AG10803 (cell line): ENCODE measurements at regions not wholly inside any gene's neighbourhood (a gene's known extent, or its start where the extent isn't known, plus 50 kb on each side); places are given as distances from the start of the nearest gene placed in this dataset.

Experiments
- DNase-seq: peaks from one replicate; pipeline ENCODE4 v3.0.0; 2010; ENCODE audit warnings: low read depth
- H3K4me3 ChIP-seq: 2 replicates; pipeline ENCODE4 v1.5.1; 2011; ENCODE audit warnings: mild to moderate bottlenecking, low read length, control low read depth
- CTCF ChIP-seq: conservative IDR thresholded peaks from 2 replicates; pipeline ENCODE4 v1.5.1; 2011; ENCODE audit warnings: mild to moderate bottlenecking, low read length, control low read depth, inconsistent platforms

DNA sequence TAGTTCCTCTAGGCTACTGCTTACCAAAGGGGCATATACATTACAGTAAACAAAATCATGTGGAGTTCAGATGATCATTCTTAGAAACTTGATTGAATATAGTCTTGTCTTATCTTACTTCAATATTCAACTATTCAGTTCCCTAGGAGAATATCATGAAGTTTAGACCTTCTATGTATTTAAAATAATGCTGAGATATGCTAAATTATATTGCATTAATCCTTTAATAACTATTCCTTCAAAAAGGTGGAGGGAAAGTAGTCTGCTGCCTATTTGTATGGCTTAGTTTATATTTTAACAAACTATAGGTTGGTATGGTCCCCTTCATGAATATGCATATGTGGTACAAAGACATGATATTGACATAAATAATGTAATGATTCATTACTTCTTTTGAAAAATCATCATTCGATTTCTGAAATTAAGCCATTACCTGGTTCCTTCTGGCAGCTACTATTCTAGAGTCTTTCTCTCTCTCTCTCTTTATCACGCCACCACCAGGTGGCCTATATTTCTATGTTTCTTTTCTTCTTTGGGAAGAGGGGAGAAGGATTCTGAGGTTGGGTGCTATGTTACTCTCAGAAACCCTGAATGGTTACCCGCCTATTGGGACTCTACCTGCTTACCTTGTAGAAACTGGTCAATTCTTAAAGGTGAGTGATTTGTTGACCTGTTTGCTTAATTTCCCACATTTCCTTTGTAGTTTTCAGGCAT, 855.8 kb downstream of the HACE1 start:
- DNase-seq: no peak
- TF ChIP-seq CTCF: no peak
- no peak overlapping the region for H3K4me3 ChIP-seq

- H3K4me3 ChIP-seq: no peak overlapping the region
- TF ChIP-seq CTCF: no peak
- DNase-seq: no peak
Measured at GRCh38 chr6:103995571-103995970, 864.1 kb downstream of the HACE1 start.

- H3K4me3 ChIP-seq: no peak overlapping the region
- DNase-seq: no peak
- no peak for TF ChIP-seq CTCF
Measured at GRCh38 chr6:103983860-103984259, 875.9 kb downstream of the HACE1 start.

DNA sequence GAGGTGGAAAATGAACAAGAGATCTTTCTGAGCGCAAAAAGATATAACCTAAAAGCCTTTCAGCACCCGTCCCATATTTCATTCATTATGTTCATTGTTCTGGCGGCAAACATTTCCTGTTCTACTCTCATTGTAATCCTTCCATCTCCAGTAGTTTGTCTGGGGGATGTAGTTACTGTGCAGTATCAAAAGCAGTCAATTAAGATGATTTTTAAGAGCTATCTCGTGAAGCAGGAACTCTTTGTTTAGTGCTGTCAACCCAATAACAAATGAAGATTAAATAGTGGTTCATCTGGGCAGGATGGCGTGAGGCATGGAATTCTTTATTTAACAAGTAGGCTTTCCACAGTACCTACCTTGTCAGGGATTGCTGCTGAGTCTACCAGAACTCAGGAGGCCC, 876.7 kb downstream of the HACE1 start:
- H3K4me3 ChIP-seq: no peak overlapping the region
- TF ChIP-seq CTCF: no peak

DNA sequence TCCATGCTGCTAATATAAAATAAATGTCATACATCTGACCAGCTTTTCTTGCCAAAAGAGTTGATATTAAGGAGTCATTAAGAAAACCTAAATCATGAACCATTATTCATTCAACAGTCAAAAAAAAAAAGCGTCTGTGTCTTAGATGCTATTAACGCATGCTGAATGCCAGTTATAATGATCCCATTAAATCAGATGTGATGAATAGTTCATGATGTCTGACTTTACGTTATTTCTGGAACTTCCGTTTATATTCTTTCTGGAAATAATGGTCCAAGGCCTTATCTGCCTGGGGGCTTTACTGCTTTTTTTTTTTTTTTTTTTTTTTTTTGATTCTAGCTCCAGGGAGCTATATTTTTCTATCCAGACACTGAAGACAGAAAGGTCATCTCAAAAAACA, 877.1 kb downstream of the HACE1 start:
- no peak for DNase-seq
- no peak overlapping the region for H3K4me3 ChIP-seq
- no peak for TF ChIP-seq CTCF

More for the DNA sequence above, 876.7 kb downstream of the HACE1 start:
- DNase-seq: no peak

DNA sequence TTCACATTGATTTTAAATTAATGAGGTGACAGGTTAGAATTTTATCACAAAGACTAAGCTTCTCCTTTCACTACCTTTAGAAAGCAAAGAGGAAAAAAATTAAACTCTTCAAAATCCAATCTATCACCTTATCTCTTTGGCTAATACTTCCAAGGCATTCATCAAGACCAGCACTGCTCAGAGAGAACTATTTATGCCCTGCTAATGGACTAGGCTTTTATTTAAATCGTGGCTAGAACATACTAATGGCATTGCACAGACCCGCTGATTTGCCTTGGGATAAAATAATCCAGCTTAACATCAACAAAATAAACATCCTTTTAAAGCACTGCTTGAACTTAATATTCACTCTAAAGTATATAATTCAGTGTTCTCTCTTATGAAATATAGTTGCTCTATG, 880.4 kb downstream of the HACE1 start:
- DNase-seq: no peak
- TF ChIP-seq CTCF: no peak
- H3K4me3 ChIP-seq: no peak overlapping the region

GRCh38 chr6:103937389-103937788, 922.3 kb downstream of the HACE1 start:
- no peak overlapping the region for H3K4me3 ChIP-seq
- no peak for TF ChIP-seq CTCF
- no peak for DNase-seq
